ENCODE measurements at regions not wholly inside any gene's neighbourhood (a gene's known extent, or its start where the extent isn't known, plus 50 kb on each side); places are given as distances from the start of the nearest gene placed in this dataset.

DNA sequence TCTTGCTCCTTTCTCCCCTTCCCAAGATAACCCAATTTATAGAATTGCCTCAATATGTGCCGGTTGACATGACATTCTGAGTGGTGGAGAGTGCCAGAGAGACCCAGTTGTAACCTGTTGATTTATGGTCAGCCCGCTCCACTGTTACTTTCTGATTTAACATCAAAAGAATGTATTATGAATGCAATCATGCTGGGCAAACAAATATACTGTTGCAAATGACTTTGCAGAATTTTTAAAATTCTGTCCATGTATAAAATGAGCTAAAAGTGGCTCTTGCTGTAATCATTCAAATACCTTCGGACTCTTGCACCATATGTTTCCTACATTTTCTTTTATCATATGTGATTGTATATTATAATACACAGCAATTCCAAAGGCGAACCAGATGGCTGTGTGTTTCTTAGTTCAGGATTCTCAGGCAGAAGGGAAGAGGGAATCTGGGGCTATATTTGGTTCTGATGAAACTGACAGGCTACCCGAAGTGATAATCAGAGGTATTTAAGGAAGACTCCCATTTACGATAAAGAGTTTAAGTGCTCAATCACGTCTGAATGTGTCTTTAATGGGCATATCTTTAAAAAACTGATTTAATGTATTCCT lies 131.7 kb downstream of the CLCN4 start:
- DNase-seq: no peak
- ATAC-seq: no peak

DNA sequence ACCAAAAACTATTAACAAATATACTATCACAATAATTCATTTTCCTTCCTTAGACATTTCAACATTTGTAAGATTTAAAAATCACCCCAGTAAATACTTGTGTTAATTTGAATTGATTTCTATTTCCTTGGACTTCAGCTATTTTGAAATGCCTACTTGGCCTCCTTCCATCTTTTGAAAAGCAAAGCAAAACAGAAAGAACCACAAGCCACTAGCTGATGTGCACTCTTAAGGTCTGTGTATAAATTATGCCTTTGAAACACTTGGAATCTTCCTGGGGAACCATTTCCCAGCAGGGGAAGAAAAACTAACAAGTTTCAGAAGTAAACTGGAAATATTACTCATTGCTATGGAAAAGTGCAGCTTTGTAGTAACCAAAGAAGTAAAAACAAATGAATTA lies 139.8 kb downstream of the CLCN4 start:
- no peak for ATAC-seq
- no peak for DNase-seq

DNA sequence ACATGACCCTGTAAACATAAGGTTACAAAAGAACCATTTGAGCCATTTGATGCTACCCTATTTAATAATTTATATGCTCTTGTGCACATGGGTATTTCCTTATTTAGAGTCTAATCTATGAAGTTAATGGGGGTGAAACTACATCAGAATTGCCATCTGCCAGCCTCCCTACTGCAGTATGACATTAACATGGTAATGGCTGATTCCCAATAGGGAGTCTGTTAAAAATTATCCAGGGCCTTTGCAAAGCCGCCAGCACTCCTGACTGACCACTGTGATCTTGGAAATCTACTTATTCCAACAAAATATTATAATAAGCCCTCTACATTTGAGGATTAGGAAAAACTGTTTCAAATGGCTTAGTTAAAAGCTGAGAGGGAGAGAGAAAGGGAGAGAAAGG lies 153.7 kb downstream of the CLCN4 start:
- no peak for DNase-seq
- ATAC-seq: no peak

DNA sequence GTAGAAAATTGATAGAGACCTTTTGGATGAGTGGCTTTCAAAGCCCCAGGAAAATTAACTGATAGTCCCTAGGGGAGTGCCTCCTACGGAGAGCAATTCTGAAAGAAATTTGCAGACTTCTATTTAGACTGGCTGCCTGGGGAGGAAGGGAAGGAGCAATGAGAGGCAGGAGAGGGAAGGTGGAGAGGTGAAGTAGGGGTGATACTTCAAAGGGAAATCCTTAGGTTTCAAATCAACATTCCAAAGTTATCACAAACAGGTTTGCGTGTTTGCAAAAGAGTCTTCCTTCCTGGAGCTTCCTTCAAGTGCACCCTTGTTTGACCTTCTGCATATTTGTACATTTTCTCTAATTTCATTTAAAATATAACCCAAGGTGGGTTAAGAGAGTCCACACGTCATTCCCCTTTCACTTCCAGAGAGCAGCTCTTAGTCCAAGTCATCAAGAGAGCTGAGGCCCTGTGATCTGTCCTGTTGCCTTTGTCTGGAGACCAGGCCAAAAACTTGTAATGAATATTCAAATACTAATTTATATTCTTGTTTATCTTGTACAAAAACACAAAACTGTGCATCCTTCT lies 157.8 kb downstream of the CLCN4 start:
- DNase-seq: no peak
- no peak for ATAC-seq

DNA sequence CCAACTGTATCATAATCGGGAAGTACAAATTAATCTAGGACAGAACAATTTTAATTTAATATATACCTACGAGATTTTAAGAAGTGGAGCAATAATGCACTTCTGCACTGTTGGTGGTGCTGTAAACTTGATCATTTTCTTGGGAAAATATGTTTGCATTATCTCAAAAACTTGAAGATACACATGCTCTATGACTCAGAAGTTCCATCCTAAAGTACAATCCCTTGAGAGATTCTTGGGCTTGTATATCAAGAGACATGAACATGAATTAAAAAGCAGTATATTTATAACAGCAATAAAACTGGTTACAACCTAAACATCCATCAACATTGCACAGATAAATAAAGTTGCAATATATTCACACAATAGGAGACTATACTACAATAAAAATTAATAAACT lies 168.8 kb downstream of the CLCN4 start:
- ATAC-seq (no peak), DNase-seq (no peak)

DNA sequence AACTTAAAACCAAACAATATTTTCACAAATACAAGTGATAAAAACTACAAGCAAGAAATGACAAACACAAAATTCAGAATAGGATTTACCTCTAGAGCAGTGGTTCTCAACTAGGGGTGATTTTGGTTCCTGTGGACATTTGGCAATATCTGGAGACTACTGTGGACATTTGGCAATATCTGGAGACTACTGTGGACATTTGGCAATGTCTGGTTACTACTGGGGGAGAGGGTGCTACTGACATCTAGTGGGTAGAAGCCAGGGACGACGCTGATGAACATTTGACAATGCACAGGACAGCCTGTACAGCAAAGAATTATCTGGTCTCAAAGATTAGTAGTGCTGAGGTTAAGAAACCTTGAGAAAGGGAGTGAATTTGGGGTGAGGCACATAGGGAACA lies 169.8 kb downstream of the CLCN4 start:
- ATAC-seq: no peak
- no peak for DNase-seq

DNA sequence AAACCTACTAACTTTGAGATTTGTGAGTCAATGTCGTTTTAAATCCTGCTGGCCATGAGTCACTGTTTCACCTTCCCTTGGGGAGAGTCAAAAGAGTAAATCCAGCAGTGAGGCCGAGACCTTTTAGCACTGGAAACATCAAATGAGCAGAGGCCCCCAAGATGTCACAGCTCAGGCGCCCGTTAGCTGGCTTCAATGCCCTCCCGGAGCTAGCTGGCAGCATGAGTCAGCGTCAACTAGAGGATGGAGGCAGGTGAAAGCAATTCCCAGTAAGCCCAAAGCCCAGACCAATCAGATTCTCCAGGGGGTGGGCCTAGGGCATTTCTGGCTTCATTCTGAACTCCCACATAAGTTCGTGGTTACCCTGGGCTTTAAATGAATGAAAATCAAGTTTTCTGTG lies 170.9 kb downstream of the CLCN4 start:
- DNase-seq (no peak), ATAC-seq (no peak)

DNA sequence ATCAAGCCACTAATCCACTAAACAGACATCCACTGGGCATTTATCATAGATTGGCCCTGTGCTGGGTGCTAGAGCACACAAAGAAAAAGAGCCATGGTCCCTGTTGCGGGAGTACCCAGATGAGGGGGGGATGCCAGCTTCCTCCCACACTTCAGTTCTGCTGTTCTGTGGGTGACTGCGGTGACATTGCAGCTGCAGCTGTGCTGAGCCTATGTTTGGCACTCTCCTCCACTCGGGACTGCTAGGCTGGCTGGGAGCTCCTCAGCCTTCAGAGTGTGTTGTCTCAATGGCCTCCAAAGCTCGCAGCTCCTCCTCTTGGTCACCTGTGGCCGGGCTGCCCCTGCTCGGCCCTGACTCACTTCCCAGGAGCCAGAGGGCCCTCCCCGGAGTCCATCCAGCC lies 173.2 kb downstream of the CLCN4 start:
- no peak for DNase-seq
- no peak for ATAC-seq

DNA sequence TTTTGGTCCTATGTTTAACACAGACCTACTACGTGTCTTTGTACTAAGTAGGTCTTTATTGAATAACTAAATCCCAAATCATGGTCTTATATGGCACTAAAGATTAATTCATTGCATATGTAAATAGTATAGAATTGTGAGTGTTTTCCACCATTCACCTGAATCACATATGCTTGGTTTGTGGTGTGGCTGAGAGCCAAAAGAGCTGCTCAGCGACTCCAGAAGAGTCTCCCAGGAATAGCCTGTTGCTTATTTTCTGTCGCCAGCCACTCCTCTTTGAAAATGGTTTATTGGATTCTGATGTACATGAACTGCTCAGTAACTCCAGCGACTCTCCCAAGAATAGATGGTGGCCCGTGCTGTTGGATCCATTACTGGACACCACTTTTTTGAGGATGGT lies 184.5 kb downstream of the CLCN4 start:
- DNase-seq: no peak
- no peak for ATAC-seq

DNA sequence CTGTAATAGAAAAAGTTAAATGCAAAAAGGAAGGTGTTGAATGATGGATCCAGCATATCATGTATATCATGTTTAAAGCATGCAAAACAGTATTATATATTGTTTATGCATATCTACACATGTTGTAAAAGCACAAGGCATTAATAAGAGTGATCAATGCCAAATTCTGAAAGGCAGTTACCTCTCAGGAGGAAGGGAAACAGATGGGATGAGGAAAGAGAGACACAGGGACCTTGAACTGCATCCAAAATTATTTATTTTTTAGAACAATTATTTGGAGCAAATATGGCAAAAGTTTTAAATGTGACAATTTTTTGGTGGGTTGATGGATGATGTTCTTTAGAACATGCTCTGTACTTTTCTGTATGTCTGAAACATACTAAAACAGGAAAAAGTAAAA lies 193.4 kb downstream of the CLCN4 start:
- DNase-seq (no peak), ATAC-seq (no peak)

DNA sequence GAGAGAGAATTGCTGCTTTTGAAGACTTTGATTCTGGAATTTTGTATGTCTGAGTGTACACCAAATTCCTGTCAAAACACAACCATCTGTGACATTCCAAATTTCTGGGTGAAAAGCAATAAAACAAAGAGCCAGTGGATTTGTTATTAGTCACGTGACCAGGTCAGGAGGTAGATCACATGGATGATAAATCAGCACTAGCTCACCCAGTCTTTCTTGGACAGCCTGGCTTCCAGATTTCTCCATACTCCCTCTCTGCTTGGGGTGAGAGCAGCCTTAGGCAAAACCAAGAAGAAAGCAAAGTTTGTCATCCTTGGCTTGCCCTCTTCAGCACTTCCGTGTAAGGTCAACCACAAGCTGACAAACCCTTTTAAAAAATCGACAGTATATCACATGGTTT lies 194.2 kb downstream of the CLCN4 start:
- DNase-seq (no peak), ATAC-seq (no peak)

DNA sequence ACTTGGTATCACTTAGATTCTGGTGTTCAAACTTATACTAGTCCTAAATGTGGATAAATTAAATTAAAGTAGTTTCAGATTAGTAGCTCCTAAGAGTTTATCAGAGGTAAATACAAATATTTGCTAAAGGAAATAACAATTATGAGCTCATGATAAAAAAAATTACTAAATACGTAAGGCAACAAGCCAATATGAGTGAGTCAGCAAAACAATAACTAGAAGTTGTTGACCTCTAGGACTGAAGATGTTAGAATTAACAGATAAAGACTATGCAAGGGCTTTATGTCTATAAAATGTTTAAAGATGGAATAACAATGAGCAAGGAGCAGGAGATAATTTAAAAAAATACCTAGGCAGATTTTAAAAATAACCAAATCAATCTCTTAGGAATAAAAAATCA lies 195.8 kb downstream of the CLCN4 start:
- no peak for DNase-seq
- no peak for ATAC-seq

DNA sequence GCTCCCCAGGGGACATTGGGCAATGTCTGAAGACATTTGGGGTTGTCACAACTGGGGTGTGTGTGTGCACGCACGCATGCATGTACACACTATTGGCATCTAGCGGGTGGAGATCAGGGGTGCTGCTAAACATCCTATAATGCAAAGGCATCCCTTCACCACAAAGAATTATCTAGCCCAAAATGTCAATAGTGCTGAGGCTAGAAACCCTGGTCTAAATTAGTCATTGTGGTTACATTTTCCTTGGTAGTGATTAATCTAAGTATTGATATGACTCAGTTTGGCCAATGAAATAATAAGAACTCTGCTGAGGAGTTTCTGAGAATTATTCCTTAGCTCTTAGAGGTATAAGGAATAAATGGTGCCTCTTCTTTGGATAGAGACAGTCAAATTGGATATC lies 200.2 kb downstream of the CLCN4 start:
- DNase-seq (peak; percentile 2), ATAC-seq (peak; percentile 55)

DNA sequence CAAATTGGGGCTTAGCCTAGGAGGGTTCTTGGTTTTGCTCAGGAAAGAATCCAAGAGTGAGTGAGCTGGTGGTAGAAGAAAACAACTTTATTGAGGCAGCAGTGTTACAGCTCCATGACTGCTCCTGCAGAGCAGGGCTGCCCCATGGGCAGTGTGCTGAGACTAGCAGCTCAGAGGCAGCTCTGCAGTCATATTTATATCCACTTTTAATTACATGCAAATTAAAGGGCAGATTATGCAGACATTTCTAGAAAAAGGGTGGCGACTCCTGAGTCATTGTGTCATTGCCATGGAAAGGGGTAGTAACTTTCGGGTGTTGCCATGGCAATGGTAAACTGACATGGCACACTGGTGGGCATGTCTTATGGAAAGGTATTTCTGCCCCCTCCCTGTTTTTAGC lies 202.2 kb downstream of the CLCN4 start:
- no peak for ATAC-seq

DNA sequence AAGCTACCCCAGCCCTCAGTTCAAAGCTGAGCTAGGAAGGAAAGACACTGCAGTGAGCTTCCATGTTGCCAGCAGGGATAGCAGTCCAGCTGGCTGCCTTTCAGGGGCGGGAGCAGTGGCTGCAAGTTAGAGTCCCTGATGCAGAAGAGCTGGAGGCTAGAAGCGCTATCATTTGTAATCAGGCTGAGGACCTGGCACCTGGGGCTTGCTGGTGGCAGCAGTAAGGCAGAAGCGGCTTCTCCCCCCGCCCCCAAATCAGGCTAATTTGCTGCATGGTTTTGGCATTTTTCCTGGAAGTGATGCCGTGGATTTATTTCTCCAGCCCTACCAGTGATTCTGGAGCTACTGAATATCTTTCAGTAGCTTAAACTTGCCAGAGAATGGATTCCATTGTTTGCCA lies 203.3 kb downstream of the CLCN4 start:
- no peak for DNase-seq
- no peak for ATAC-seq

More for the DNA sequence above, 202.2 kb downstream of the CLCN4 start:
- DNase-seq: no peak

DNA sequence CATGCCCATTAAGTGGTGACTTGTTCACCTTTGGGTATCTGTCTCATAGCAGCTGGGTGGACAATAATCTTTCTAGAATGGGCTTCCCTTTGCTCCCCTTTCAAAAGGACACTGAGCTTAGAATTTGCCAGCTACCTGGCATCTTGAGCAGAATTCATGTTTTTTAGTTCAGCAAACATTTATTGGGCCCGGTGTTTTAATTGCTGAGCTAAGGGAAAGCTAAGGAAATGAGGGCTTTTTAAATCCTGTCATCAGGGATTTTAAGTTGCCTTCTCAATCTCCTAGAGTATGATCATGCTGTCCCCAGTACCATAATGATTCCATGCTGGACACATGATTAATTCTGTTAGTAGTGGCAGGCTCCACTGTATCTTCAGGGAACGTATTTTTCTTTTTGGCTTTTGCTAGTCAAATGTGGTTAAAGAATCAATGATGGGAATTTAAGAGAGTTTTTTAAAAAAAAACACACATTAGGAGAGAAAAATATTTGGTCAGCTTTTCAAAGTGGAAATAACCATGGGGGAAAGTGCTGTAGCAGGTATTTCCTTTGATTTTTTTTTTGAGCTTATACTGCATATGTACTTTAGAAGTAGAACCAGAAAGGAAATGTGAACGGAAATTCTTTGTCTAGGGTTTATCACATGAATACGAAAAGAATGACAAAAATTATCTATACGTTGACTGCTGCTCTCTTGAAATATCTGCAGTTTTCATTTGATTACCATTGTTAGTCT lies 208.9 kb downstream of the CLCN4 start:
- no peak for ATAC-seq
- DNase-seq: no peak

DNA sequence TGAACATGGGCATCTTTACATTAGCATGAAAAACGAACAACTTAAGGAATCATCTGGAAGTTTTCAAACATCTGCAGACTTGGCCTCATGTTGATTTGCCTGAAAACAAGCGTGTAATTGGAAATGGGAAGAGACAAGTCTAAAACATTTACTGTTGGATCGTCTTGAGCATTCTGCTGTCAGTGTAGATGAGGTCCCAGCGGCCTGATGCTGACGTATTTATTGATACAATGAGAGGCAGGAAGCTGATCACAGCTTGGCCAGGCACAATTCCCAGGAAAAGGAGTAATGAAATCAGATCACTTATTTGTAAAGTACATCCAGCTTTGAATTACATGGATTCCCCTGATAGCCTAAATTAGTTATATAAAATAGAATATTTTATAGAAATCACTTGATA lies 210.6 kb downstream of the CLCN4 start:
- DNase-seq (no peak), ATAC-seq (no peak)

DNA sequence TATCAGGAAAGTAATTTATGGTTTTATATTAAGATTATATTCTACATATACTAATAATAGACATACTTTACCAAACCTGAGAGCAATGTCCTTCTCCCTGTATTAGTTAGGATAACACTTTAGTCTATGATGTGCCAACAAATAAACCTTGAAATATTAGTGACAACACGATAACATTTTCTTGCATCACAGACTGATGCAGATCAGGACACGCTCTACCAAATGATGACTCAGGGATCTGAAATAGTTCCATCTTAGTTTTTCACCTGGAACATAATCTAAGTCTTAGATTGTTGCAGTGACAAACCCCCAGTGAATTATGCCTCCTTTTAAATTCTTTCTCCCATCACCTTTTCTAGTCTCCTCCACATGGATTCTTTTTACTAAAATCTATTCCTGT lies 214.2 kb downstream of the CLCN4 start:
- ATAC-seq: no peak
- no peak for DNase-seq

DNA sequence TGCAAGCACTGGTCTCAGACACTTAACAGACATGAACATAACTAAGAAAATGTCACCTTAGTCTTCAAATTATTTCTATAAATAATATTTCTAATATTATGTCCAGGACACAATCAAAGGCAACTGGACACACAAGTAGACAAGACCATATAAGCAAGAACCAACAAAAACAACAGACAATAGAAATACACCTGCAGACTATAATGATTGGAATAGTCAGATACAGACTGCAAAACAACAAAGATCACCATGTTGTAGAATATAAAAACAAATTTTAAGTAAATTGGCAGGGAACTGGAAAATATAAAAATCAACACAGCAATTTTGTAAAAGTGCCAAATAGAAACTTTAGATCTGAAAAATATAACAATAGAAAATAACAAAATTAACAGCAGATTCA lies 220.7 kb downstream of the CLCN4 start:
- no peak for DNase-seq
- ATAC-seq: no peak

DNA sequence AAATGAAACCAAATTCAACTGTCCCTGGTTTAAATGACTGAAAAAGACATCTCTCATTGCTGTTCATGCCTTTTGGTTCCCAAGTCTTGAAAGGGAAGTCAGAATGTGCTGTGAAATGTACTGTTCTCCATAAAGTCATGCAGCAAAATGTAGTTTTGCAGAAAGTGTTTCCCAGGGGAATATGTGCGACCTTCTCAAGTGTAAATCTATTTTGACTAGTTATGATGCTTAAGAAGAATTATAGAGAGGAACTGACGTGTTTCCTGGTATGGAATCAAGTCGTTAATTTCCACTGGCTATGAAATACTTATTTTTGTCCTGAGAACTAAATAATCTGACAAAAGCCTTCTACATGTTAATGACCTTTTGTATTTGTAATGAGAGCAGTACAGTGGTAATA lies 223.1 kb downstream of the CLCN4 start:
- ATAC-seq (no peak), DNase-seq (no peak)

DNA sequence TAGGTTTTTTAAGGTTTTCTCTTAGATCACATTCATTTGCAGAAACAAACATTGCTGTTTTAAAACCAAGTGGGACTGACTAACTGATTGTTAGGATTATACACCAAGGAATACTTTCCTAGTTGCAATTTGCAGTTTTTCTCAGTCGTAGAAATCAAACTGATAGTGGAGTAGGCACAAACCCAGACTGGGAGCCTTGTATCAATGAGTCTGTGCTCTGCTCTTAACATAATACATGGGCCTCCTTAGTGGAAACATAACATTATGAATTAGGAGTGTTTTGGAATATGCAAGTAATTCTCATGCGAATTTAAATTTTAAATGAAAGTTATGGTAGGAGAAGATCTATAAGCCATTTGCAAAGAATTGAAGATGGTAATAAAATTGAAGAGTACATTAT lies 223.5 kb downstream of the CLCN4 start:
- no peak for DNase-seq
- ATAC-seq: no peak

DNA sequence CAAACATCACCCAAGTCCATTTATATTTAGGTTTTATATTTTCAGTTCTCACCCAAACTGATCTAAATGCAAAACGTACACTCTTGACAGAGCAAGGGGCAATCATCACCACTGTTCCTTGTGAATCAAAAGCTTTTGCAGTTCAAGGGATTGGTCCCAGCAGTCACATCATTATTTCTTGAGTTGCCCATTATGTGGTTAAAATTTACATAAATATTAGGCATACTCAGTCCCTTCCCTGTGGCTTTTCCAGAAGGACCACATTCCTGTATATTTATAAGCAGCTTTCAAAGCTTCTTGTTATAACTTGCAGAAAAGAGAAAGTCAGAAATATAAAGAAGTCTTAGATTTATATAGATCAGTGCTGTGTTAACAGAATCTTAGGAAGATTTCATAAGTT lies 224.4 kb downstream of the CLCN4 start:
- ATAC-seq: no peak
- no peak for DNase-seq

DNA sequence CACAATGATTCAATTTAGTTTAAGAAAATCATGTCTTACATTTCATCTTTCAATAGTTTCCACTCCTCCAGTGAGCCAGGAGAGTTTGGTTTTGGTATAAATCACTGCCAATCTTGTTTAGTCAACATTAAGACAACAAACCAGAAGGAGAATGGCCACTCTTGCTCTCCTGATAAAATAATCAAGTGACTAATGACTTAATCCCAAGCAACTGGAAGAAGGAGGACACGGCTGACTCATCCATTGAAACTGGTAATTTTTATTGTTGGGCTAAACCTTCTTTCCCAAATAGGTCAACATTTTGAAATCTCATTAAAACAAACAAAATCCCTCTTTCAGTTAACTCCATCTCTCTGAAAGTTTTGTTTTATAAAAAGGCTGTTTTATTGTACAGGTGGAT lies 230.2 kb downstream of the CLCN4 start:
- no peak for DNase-seq
- no peak for ATAC-seq

DNA sequence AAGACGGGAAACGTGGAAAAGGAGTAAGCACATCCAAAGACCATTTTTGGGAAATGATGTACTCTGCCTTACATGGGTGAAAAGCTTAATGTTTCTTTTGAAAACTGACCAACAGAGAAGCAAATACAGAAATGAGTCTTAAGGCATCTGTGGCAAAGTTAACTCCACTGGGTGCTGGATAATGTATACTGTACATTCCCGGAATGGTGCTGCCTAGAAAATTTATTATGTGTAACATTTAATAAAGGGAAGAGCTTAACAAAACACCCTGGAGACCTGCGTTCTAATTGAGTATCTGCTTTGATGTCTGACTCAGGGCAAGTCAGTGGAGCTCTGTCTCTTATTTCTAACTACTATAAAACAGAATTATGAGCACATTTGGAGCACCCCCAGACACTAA lies 230.2 kb downstream of the MID1 start:
- ATAC-seq (no peak), DNase-seq (no peak)
